Activated T-cell treated with anti-CD3 and anti-CD28 coated beads for 48 hours (primary cell): ENCODE measurements at regions not wholly inside any gene's neighbourhood (a gene's known extent, or its start where the extent isn't known, plus 50 kb on each side); places are given as distances from the start of the nearest gene placed in this dataset.

ENCODE experiments used
- DNase-seq: peaks from one replicate; pipeline ENCODE4 v3.0.0-alpha.2; 2020; ENCODE audit warnings: low read depth

DNA sequence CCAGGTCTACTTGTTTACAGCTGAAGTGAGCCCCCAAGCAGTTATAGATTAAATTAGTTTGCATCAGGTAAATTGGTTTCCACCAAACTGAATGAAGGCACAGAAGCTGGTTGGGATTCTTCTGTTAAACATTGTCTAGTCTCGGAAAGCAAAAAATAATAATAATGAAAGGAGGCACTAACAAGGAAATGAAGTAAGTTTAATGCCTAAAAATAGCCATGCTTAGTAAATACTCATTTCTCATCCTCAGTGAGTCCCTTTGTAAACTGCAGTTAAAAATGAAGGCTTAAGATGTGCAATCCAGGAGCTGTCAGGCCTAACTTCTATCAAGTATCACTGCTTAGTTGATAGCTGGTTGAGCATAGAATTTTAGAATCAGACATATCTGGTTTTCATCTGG lies 113.5 kb downstream of the BTG1 start:
- DNase-seq, result no peak

DNA sequence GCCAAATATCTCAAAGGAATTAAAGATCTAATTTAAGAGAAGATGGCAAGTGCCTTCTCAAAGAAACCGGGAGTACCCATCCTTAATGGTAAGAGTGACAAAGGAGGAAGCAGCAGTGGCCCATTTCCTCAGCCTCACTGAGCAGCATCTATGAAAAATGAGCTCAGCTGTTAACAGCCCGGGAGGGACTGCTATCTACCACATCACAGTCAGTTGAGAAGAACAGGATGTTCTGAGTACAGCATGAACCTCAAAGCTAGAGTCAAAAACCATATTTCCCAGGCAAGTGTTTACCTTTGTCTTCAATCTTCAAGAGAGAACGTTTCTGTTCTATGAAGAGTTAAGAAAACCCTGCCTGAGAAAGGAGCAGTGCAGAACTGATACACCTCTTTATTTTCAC lies 115.0 kb downstream of the BTG1 start:
- DNase-seq, result no peak

- DNase-seq, result no peak
Observed at GRCh38 chr12:92029902-92030586, 115.6 kb downstream of the BTG1 start.

- DNase-seq, result no peak
Observed at GRCh38 chr12:92029136-92029535, 116.5 kb downstream of the BTG1 start.

DNA sequence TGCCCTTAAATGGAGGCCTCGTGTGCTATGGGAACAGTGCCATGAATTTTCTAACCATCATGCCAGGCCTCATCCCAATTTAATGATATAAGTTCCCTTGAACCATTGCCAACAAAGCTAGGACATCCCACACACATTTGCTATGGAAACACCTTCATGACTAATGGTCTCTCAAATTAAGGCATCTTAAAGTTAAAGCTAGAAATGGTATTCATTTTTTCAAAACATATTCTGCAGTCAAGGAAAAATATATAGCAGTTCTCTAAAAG lies 117.3 kb downstream of the BTG1 start:
- no peak for DNase-seq

- DNase-seq, result no peak
Observed at GRCh38 chr12:92027701-92028440, 117.8 kb downstream of the BTG1 start.

DNA sequence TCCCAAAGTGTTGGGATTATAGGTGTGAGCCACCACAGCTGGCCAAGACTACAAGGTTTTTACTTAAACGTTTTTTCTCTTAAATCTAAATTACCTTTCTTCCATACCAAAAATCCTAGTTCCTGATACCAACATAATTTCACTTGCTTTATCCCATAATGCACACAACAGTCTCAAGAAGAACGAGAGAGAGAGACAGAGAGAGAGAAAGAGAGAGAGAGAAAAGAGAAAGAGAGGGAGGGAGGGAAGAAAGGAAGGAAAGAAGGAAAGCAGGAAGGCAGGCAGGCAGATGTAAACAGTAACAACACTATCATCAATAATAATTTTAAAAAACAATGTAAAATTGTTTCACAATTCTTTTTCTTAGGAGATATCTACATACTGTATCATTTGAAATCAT lies 118.4 kb downstream of the BTG1 start:
- no peak for DNase-seq

- no peak for DNase-seq
Observed at GRCh38 chr12:92025462-92026207, 120.0 kb downstream of the BTG1 start.

GRCh38 chr12:92022093-92022492 lies 123.6 kb downstream of the BTG1 start:
- DNase-seq, result no peak

GRCh38 chr12:92021666-92022035 lies 124.0 kb downstream of the BTG1 start:
- DNase-seq, result no peak

DNA sequence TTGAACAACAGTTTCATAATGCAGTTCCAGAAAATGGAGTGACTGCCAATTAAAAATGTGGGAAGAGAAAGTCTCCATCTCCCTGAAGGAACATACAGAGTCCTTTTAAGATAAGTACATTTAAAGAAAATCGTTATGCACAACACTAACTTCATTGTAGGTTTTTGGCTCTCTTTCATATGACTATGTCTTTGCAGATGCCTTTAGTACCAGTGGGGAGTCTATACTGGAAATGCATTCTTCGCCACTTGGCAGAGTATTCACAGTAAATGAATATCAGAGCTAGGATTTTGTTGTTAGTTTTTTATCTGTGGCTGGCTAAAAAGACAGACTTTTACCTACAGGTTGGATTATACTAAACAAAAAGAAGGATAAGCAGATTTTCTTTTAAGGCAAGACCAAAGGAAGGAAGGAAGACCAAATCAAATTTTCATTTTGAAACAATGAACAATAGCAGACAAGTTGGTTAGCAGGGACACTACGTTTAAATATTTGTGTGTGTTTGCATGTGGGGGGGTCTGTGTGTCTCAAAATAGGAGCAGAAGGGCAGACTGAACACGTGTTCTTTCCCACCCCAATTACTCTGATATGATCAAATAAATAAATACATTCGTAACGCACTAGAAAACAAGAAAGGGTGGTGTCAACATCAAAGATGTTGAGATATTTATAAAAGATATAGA lies 124.5 kb downstream of the BTG1 start:
- no peak for DNase-seq

DNA sequence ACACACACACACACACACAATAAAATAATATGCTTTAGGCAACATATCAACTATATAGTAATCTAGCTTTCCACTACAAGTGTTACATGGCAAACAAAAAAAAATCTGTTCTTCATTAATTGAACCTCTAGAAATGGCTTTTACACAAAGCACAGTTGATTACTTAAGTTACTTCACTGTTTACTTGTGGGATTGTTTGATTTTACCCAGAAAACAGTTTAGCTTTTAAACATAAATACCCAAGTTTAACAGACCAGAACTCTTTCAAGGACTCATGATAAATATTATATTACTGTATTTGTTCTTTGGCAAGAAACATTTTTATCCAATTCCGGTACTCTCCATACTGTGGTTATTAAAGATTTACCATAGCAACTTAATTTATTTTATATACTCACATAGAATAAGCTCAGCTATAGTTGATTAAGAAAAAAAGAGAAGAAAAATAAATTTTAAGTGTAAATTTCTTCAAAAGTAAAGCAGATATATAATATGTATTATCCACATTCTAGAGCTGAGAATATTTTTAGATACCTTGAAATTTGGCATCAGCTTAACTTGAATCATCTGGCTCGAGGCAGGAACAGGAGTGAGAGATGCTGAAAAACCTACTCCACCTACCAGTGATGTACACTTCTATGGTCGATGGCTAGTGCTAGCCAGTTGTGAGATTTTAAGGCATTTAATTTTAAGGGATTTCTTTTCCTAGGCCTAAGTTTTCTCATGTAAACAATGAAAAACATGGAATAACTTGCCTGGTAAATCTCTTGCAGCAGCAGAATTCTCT lies 126.0 kb downstream of the BTG1 start:
- no peak for DNase-seq

DNA sequence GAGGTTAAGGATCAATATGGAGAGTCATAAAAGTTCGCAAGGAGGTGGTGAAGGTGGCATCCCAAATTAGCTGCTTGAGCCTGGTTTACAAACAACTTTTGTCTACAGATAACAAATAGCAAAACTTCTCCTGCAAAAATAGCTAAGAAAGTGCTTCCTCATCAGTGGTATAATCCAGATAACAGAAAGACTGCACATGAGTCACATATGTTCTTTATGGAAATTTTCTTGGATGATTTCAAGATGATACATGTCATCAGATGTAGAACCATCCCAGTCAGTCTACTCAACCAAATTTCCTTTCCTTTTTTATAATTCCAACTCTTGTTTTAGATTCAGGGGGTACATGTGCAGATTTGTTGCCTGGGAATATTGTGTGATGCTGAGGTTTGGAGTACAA lies 133.0 kb downstream of the BTG1 start:
- no peak for DNase-seq

- no peak for DNase-seq
Observed at GRCh38 chr12:92010853-92011701, 134.6 kb downstream of the BTG1 start.

DNA sequence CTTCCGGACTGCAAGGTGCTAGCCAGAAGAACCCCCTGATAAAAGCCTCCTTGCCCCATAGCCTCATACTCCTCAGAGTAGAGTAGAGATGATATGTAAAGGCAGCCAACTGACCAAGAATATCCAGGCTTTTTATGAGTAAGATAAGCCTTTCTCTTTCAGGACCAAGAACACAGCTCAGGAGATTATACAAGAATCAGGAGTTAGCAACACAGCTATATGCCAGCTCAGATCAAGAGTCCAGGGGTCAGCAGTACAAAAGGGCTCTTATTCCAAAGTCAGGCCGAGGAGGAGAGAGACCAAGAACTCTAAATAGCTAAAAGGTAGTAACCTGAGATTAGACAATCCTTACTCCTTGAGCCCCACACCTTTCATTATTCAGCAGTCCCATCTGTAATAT lies 135.3 kb downstream of the BTG1 start:
- DNase-seq, result no peak

GRCh38 chr12:92008345-92008744 lies 137.3 kb downstream of the BTG1 start:
- no peak for DNase-seq

DNA sequence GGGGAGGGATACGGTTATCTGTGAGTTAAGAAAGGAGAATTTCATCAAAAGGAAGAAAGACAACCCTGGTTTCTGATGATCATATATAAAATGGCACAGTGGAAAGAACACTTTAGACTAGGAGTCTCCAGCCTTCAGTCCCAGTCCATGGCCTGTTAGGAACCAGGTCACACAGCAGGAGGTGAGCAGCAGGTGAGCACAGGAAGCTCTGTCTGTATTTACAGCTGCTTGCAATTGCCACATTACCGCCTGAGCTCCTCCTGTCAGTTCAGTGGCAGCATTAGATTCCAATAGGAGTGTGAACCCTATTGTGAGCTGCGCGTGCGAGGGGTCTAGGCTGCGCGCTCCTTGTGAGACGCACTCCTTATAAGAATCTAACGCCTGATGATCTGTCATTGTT lies 137.9 kb downstream of the BTG1 start:
- DNase-seq, result no peak

- no peak for DNase-seq
Observed at GRCh38 chr12:92003701-92004100, 141.9 kb downstream of the BTG1 start.

GRCh38 chr12:92002673-92003382 lies 142.8 kb downstream of the BTG1 start:
- DNase-seq, result no peak

DNA sequence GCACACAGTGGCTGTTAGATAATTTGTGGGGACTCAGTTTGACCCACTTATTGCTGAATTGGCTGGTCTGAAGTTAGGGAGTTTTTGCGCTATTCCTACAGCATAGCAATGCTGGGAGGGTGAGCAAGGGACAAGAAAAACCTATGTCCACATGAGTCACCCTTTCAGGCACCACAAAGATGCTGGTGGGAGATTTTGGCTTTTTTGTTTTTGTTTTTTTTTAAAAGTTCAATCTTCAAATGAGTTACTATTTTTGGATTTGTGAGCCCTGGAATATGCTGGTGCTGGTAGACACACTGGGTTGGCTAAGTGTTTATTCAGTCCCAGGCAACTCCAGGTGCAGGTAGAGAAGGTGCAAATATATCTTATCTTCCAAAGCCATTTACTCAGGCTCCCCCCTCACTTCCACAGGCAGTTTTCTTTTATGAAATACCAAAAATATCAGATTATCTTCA lies 143.4 kb downstream of the BTG1 start:
- DNase-seq, result no peak
